HepG2 (cell line): ENCODE measurements at regions not wholly inside any gene's neighbourhood (a gene's known extent, or its start where the extent isn't known, plus 50 kb on each side); places are given as distances from the start of the nearest gene placed in this dataset.

Experiments used
- ATAC-seq: fragments of 200-7000 bp; cut with Tn5 transposase; 3 replicates; pipeline ENCODE4 v1.9.1; 2020; ENCODE audit warnings: mild to moderate bottlenecking, moderate library complexity
- BruUV-seq: library from RNA; stranded (reverse); fragments of 400-500 nt; replicated peaks from 2 replicates; lab custom pipeline; 2021; lab: Mats Ljungman, UMichigan
- CTCF ChIA-PET: fragments of 300-600 bp; formaldehyde crosslinking; extraction: SDS; loops from one replicate; lab custom pipeline; 2021; ENCODE audit warnings: low total read pairs, inconsistent platforms, low intra/inter-chr PET ratio; lab: Yijun Ruan, JAX
- POLR2A ChIA-PET: fragments of 350-600 bp; sonication (Branson Sonifier 250); formaldehyde crosslinking; loops from one replicate; lab custom pipeline; 2020; ENCODE audit warnings: antibody characterized with exemption, inconsistent platforms; lab: Yijun Ruan, JAX
- DNase-seq: peaks from one replicate; pipeline ENCODE4 v3.0.0-alpha.2; 2015; ENCODE audit warnings: low spot score
- FAIRE-seq: peaks from 3 replicates; lab custom pipeline; 2011; peaks lifted over from hg19 to GRCh38; lab: Jason Lieb, UNC
- H2AFZ ChIP-seq: one replicate; pipeline ENCODE4 v1.6.1; 2011; ENCODE audit warnings: low read length, inconsistent platforms
- H3K27ac ChIP-seq: fragments of 300-600 bp; 3 replicates; pipeline ENCODE4 v1.8.0; 2011; ENCODE audit warnings: mixed run types, mild to moderate bottlenecking, mixed read lengths, low read length, inconsistent platforms; ENCODE audit not compliant: insufficient read depth; ENCODE audit errors: extremely low read length
- H3K27me3 ChIP-seq, 2 experiments: fragments of 200-600 bp in 1 of 2; 2 replicates in 1 of 2; 3 replicates in 1 of 2; pipeline versions ENCODE4 v1.6.0 to v1.8.0; 2011; ENCODE audit warnings: low read length in 2 of 2, mild to moderate bottlenecking in 2 of 2, moderate library complexity in 2 of 2, inconsistent platforms in 1 of 2; ENCODE audit not compliant: insufficient read depth in 2 of 2, control insufficient read depth in 1 of 2
- H3K36me3 ChIP-seq, 2 experiments: fragments of 200-600 bp in 1 of 2; replicated peaks in 1 of 2; 2 replicates in 1 of 2; 3 replicates in 1 of 2; pipeline versions ENCODE4 v1.5.1 to v1.8.0; 2011; ENCODE audit warnings: low read length in 2 of 2, inconsistent platforms in 1 of 2; ENCODE audit not compliant: insufficient read depth in 2 of 2, control insufficient read depth in 1 of 2
- H3K4me1 ChIP-seq: 2 replicates; pipeline ENCODE4 v1.5.1; 2012; ENCODE audit warnings: low read length, inconsistent platforms; ENCODE audit not compliant: insufficient read depth
- H3K4me2 ChIP-seq: 2 replicates; pipeline ENCODE4 v1.6.0; 2011; ENCODE audit warnings: low read depth, low read length, inconsistent platforms
- H3K4me3 ChIP-seq, 3 experiments: fragments of 200-600 bp in 1 of 3; sonication (generic), shearing (Covaris generic) in 1 of 3; replicated peaks in 1 of 3; 2 replicates each; pipeline ENCODE4 v1.5.1; 2011 to 2016; ENCODE audit warnings: low read length in 3 of 3, inconsistent platforms in 2 of 3, low read depth in 2 of 3, mild to moderate bottlenecking in 2 of 3, control low read depth in 1 of 3, mixed read lengths in 1 of 3; ENCODE audit not compliant: insufficient read depth in 1 of 3
- H3K79me2 ChIP-seq: one replicate; pipeline ENCODE4 v1.6.1; 2011; ENCODE audit warnings: low read length, inconsistent platforms; ENCODE audit not compliant: insufficient read depth
- H3K9ac ChIP-seq: 2 replicates; pipeline ENCODE4 v1.6.0; 2011; ENCODE audit warnings: mild to moderate bottlenecking, low read depth, low read length, inconsistent platforms; ENCODE audit not compliant: insufficient read depth
- H3K9me3 ChIP-seq: 2 replicates; pipeline ENCODE4 v1.5.1; 2012; ENCODE audit warnings: mild to moderate bottlenecking, low read length
- H4K20me1 ChIP-seq: 2 replicates; pipeline ENCODE4 v1.6.0; 2011; ENCODE audit warnings: inconsistent platforms, mild to moderate bottlenecking, low read length, moderate library complexity; ENCODE audit not compliant: insufficient read depth
- ATM ChIP-seq: fragments of 450-650 bp; IDR thresholded peaks from 2 replicates; pipeline ENCODE4 v1.7.1; 2017; ENCODE audit warnings: mild to moderate bottlenecking, borderline replicate concordance
- DR1 ChIP-seq: sonication (generic); formaldehyde crosslinking; IDR thresholded peaks from 2 replicates; pipeline ENCODE4 v1.8.0; 2021; ENCODE audit warnings: mild to moderate bottlenecking, missing genetic modification reagents, inconsistent platforms
- HMG20B ChIP-seq: conservative IDR thresholded peaks from 2 replicates; pipeline ENCODE4 v1.6.1; 2016; ENCODE audit warnings: missing genetic modification reagents, missing compliant biosample characterization
- HOXD1 ChIP-seq: sonication (generic); formaldehyde crosslinking; IDR thresholded peaks from 2 replicates; pipeline ENCODE4 v1.5.0; 2020; ENCODE audit warnings: missing genetic modification reagents
- JUNB ChIP-seq: sonication (generic); formaldehyde crosslinking; IDR thresholded peaks from 2 replicates; pipeline ENCODE4 v1.8.0; 2022; ENCODE audit warnings: missing genetic modification reagents, mild to moderate bottlenecking, borderline replicate concordance
- POGZ ChIP-seq: sonication (generic); formaldehyde crosslinking; IDR thresholded peaks from 2 replicates; pipeline ENCODE4 v1.4.0; 2020; ENCODE audit warnings: mild to moderate bottlenecking, missing genetic modification reagents
- RBM22 ChIP-seq: fragments of 200-400 bp; formaldehyde crosslinking; optimal IDR thresholded peaks from 2 replicates; pipeline ENCODE3; 2017; ENCODE audit warnings: mild to moderate bottlenecking, low read length, moderate library complexity
- SCMH1 ChIP-seq: sonication (generic); formaldehyde crosslinking; IDR thresholded peaks from 2 replicates; pipeline ENCODE4 v1.9.0; 2021; ENCODE audit warnings: missing genetic modification reagents, mild to moderate bottlenecking, borderline replicate concordance
- ZEB1 ChIP-seq: IDR thresholded peaks from 2 replicates; pipeline ENCODE4 v1.6.1; 2012; ENCODE audit warnings: mild to moderate bottlenecking, low read depth, inconsistent platforms; ENCODE audit not compliant: insufficient replicate concordance
- ZNF616 ChIP-seq: sonication (generic); formaldehyde crosslinking; IDR thresholded peaks from 2 replicates; pipeline ENCODE4 v1.5.0; 2020; ENCODE audit warnings: low read depth, mild to moderate bottlenecking, missing genetic modification reagents
- WGBS: methylation state at CpG from one replicate; pipeline ENCODE4 v1.1.6; 2017; ENCODE audit warnings: low lambda C conversion rate; 5-methylcytosine and 5-hydroxymethylcytosine counted together
- in situ Hi-C: cut with HindIII; loops from 2 replicates; pipeline ENCODE4 v1.10.0; 2017; ENCODE audit warnings: low pct_unique_long_range_greater_than_20kb; ENCODE audit not compliant: extremely low pct_ligation_motif_present
- intact Hi-C: fragments of 100-400 bp; cut with micrococcal nuclease; formaldehyde crosslinking; loops from one replicate; pipeline ENCODE4 v1.10.0; 2022; ENCODE audit not compliant: unreplicated experiment
- TF ChIP-seq, protein P1 (sequence below): sonication (generic); formaldehyde crosslinking; IDR thresholded peaks from 2 replicates; pipeline ENCODE4 v1.4.0; 2020; ENCODE audit warnings: missing genetic modification reagents
- TF ChIP-seq, protein P2 (sequence below): sonication (generic); formaldehyde crosslinking; IDR thresholded peaks from 2 replicates; pipeline ENCODE4 v1.4.0; 2020; ENCODE audit warnings: missing genetic modification reagents, low read depth, mild to moderate bottlenecking, borderline replicate concordance

DNA sequence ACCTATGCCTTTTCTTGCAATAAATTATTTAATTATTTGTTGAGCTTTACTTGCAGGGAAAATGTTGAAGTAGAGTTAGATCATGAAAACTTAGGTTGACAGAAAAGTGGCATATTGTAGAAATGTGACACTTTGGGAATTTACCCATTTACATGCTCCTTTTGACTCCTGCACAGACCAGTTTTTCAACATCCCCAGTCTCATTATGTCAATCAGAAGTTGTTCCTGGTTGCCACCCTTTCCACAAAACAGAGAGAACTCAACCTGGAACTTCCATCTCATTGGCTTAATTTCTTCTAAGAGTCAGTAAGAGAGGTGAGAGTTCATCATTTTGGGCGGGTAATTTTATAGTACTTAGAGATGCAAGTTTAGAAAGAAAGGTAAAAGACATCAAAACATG lies 284.6 kb upstream of the ANKRD50 start (continued):
- no peak for TF ChIP-seq ZNF616 (CRISPR knock-in tag)

DNA sequence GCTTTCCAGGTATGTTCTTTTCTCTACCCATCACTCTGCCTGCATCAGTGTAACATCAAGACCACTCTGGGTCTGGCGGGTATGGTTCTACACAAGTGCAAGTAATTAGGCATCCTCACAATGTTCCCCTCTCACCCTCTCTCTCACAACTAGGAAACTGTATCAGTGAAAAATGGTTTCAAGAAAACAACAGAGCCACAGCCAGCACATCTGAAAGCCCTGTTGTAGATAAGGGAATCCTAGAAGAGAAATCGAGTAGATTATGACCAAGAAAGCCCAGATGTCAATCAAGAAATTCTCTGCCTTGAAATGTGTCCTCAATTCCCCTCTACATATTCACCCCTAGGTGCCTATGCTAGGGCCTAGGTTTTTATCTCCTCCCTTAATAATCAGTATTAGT lies 281.3 kb upstream of the ANKRD50 start:
- Histone ChIP-seq H3K4me2 (no peak overlapping the region), H3K4me3 (no peak overlapping the region), H2AFZ (no peak overlapping the region), H4K20me1 (no peaks in the 10 kb centered on the region), H3K9me3 (no peaks in the 10 kb centered on the region), H3K36me3 (no peaks in the 10 kb centered on the region), H3K9ac (no peak overlapping the region), H3K4me1 (no peaks in the 10 kb centered on the region), H3K79me2 (no peaks in the 10 kb centered on the region), H3K27me3 (no peaks in the 10 kb centered on the region; a peak in 1 of 5 replicates), H3K27ac (no peak overlapping the region)
- ATAC-seq (no peak), DNase-seq (no peak), FAIRE-seq (no peak)
- ChIA-PET CTCF (no interaction called here), POLR2A (no interaction called here)
- intact Hi-C loops, result no loop called here
- in situ Hi-C loops, result no loop called here
- 34% methylated on average over 2 of the region's 2 CpGs for WGBS
- no peak for TF ChIP-seq DR1
- TF ChIP-seq, protein P1, sequence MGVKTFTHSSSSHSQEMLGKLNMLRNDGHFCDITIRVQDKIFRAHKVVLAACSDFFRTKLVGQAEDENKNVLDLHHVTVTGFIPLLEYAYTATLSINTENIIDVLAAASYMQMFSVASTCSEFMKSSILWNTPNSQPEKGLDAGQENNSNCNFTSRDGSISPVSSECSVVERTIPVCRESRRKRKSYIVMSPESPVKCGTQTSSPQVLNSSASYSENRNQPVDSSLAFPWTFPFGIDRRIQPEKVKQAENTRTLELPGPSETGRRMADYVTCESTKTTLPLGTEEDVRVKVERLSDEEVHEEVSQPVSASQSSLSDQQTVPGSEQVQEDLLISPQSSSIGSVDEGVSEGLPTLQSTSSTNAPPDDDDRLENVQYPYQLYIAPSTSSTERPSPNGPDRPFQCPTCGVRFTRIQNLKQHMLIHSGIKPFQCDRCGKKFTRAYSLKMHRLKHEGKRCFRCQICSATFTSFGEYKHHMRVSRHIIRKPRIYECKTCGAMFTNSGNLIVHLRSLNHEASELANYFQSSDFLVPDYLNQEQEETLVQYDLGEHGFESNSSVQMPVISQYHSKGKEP (CRISPR knock-in tag), result no peak
- no peak for TF ChIP-seq POGZ (CRISPR knock-in tag)
- TF ChIP-seq ATM, result no peak
- TF ChIP-seq, protein P2, sequence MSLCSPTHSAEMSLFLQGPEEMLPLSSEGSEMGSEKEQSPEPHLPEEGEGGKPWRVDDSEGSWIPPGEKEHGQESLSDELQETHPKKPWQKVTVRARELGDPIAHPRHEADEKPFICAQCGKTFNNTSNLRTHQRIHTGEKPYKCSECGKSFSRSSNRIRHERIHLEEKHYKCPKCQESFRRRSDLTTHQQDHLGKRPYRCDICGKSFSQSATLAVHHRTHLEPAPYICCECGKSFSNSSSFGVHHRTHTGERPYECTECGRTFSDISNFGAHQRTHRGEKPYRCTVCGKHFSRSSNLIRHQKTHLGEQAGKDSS (CRISPR knock-in tag), result no peak
- no peak for TF ChIP-seq ZEB1
- TF ChIP-seq SCMH1, result no peak
- no peak for TF ChIP-seq HOXD1 (CRISPR knock-in tag)
- TF ChIP-seq RBM22, result no peak
- no peak for TF ChIP-seq HMG20B (CRISPR knock-in tag)
- no peak for TF ChIP-seq JUNB (CRISPR knock-in tag)
- BruUV-seq, result no TSS peak
